VCaP (cell line): ENCODE measurements at regions not wholly inside any gene's neighbourhood (a gene's known extent, or its start where the extent isn't known, plus 50 kb on each side); places are given as distances from the start of the nearest gene placed in this dataset.

Experiments
- H3K27ac ChIP-seq: fragments of 450-650 bp; 2 replicates; pipeline ENCODE4 v1.5.1; 2017
- CTCF ChIP-seq: fragments of 450-650 bp; conservative IDR thresholded peaks from 2 replicates; pipeline ENCODE4 v1.5.1; 2017; ENCODE audit warnings: mild to moderate bottlenecking, moderate library complexity

- H3K27ac ChIP-seq: no peak overlapping the region
- no peak for TF ChIP-seq CTCF
Observed at GRCh38 chr3:144282313-144282712, 310.7 kb downstream of the DIPK2A start.

- TF ChIP-seq CTCF: no peak
- H3K27ac ChIP-seq: no peak overlapping the region
Observed at GRCh38 chr3:144286235-144286910, 314.8 kb downstream of the DIPK2A start.

DNA sequence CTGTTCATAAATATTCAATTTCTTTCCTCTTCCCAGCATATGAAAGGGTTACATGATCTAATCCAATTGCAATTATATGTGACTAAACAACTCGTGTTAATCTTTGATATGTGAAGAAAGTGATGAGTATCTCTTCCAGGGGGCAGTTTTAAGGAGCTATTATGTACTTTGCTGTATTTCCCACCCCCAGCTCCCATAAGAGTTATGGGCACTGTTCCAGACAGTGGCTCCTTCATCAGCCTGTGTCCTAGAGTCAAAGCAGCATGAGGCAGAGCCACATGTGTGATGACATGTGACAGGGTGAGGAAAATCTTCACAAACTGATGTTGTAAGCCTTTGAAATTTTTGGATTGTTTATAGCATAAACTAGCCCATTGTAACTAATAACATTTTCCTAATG is 315.4 kb downstream of the DIPK2A start:
- H3K27ac ChIP-seq: no peak overlapping the region
- no peak for TF ChIP-seq CTCF

DNA sequence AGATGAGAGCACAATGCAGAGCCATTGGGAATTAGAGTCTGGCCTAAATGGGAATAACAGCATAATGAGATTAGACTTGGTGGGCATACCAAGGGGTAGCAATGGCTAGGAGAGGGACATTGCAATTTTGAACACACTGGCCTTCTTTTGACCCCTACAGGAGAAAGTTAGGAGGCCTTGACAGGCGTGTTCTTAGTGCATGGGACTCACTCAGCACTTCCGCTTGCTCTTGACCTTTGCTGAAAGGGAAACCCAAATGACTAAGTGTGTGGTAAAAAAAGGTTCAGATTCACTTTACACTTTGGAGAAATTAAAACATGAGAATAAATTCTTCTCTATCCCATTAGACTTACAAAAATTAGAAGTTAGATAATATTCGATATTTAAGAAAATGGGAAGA is 317.4 kb downstream of the DIPK2A start:
- TF ChIP-seq CTCF: no peak
- H3K27ac ChIP-seq: no peak overlapping the region

- no peak for TF ChIP-seq CTCF
- H3K27ac ChIP-seq: no peak overlapping the region
Observed at GRCh38 chr3:144294659-144295538, 323.3 kb downstream of the DIPK2A start.

DNA sequence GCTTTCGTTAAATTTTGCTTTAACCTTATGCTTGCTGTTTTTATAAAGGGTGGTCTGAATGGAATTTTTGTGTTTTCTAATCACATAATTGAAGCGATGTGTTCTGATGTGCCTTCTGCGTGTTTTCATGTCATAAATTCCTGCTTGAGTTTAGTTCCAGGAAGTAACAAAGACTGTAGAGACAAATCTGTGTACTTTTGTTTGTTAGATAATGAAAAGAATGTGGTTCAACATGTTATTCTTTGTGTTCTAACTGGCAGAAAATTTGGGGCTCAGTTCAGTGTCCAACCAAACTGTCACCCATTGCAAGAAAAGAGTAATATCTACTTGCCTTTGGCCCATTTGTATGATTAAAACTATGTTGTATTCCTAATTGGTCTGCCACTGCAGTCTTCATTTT is 324.0 kb downstream of the DIPK2A start:
- TF ChIP-seq CTCF: no peak
- H3K27ac ChIP-seq: no peak overlapping the region

GRCh38 chr3:144296808-144297207 is 325.2 kb downstream of the DIPK2A start:
- H3K27ac ChIP-seq: no peak overlapping the region
- TF ChIP-seq CTCF: no peak
